Gastroesophageal sphincter (tissue), 3 donors: ENCODE measurements at regions not wholly inside any gene's neighbourhood (a gene's known extent, or its start where the extent isn't known, plus 50 kb on each side); places are given as distances from the start of the nearest gene placed in this dataset.

Experiments
- CTCF ChIP-seq, 4 experiments: fragments of 200-600 bp in 2 of 4; fragments of 450-650 bp in 2 of 4; sonication (generic) in 1 of 4; IDR thresholded peaks; one replicate each; pipeline ENCODE4 v1.5.1; 2017 to 2019; ENCODE audit warnings: antibody characterized with exemption in 4 of 4, mild to moderate bottlenecking in 2 of 4, moderate library complexity in 2 of 4
- EP300 ChIP-seq: sonication (generic); formaldehyde crosslinking; IDR thresholded peaks from one replicate; pipeline ENCODE4 v1.6.1; 2017; ENCODE audit warnings: antibody characterized with exemption, mild to moderate bottlenecking
- POLR2A ChIP-seq, 2 donors: fragments of 450-650 bp; IDR thresholded peaks; one replicate each; pipeline ENCODE4 v1.6.1; 2017; ENCODE audit warnings: antibody characterized with exemption in 2 of 2, mild to moderate bottlenecking in 2 of 2, moderate library complexity in 1 of 2
- POLR2AphosphoS5 ChIP-seq: sonication (generic); formaldehyde crosslinking; IDR thresholded peaks from one replicate; pipeline ENCODE4 v1.6.1; 2017; ENCODE audit warnings: antibody characterized with exemption

GRCh38 chr12:37733856-37734255, 582.7 kb upstream of the ALG10B start:
- TF ChIP-seq CTCF (IDR thresholded peaks at IDR 0.05) (no peak), POLR2AphosphoS5 (no peak), POLR2A (IDR thresholded peaks at IDR 0.05) (no peak), EP300 (no peak)
